ENCODE measurements at regions not wholly inside any gene's neighbourhood (a gene's known extent, or its start where the extent isn't known, plus 50 kb on each side); places are given as distances from the start of the nearest gene placed in this dataset.
"Not testable (repeated sequence)": the region's sequence is repeated elsewhere in the genome, so short reads cannot be mapped to it uniquely, and the experiment has no call there.

GRCh38 chrY:16480031-16480430 lies 1400.0 kb downstream of the CDY2B start:
- no peak for DNase-seq

DNA sequence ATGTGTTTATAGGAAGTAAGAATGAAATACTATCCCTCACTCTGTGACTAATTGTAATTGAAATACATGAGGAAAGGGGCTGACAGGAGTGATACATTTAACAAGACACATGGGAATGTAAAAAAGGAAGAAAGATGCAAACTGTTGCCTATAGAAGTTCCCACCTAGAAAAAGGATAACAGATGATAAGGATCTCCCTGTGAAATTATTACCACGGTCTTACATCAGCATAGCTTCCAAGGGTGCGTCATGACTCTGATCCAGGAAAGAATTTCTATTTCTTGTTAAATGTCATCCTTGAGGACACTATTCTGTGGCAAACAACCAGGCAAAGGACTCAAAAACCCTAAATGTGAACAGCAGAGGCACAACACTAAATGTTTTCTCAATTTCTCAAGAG lies 1406.0 kb downstream of the CDY2B start:
- no peak for DNase-seq

- DNase-seq, result no peak
These were observed 1425.2 kb downstream of the CDY2B start for GRCh38 chrY:16454799-16455198.

DNA sequence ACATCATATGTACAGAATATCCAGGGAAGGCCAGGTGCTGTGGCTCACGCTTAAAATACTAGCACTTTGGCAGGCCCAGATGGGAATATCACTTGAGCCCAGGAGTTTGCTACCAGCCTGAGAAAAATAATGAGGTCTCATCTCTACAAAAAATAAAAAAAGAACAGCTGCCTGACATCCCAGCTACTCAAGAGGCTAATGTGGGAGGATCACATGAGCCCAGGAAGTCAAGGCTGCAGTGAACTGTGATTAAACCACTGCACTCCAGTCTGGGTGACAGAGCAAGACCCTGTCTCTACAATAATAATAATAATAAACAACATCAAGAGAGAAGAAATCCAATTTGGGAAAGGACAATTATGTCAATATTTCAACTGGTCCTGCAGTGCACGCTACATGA lies 1433.9 kb downstream of the CDY2B start:
- peak; percentile 32 for DNase-seq

DNA sequence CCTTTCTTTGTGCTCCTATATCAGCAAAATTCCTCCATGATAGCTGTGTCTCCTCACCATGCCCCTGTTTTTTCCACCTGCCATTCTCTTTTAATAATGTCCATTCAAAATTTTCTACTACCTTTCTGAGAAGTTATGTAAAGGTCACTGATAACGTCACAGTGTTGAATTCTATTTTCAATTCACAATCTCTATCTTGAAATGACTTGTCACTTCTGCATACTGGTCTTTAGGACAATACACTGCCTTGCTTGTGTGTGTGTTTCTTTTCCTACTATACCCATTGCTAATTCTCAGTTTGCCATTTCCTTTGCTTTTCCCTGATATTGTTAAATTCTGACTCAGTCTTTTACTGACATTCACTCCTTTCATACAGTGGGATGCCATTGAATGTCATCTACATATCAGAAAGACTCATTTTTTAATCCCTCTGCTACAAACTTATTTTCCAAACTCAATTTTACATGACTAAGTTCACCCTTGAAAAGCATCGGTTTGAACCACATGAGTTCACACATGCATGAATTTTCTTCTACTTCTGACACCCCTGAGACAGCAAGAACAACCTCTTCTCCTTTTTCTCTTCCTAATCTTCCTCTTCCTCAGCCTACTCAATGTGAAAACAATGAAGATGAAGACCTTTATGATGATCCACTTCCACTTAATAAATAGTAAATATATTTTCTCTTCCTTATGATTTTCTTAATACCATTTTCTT lies 1470.7 kb downstream of the CDY2B start:
- not testable (repeated sequence) for DNase-seq

GRCh38 chrY:16379458-16379857 lies 1500.6 kb downstream of the CDY2B start:
- not testable (repeated sequence) for DNase-seq

DNA sequence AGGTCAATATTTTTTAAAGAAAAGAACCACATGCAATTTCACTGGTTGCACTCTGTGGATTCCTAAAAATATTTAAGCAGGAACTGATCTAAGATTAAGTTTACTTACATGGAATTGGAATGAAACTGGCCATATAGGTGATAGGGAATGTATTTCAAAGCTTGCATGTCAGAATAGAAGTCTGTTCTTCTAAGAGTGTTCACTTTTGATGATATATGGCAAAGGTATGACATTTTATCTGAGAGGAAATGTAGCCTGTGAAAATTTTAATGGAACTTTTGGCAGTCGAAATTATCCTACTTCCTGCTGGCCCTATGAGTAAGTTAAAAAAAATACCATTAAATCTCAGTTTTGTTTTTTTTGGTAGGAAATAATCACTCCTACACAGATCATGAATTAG lies 1538.4 kb downstream of the CDY2B start:
- DNase-seq, result not testable (repeated sequence)

GRCh38 chrY:16330032-16330758 lies 1549.8 kb downstream of the CDY2B start:
- not testable (repeated sequence) for DNase-seq

- DNase-seq, result not testable (repeated sequence)
These were observed 1550.7 kb downstream of the CDY2B start for GRCh38 chrY:16329135-16329820.

Data from NCI-H2171 treated with DMSO at 0.1 percent for 48 hours (cell line).